ENCODE measurements at regions not wholly inside any gene's neighbourhood (a gene's known extent, or its start where the extent isn't known, plus 50 kb on each side); places are given as distances from the start of the nearest gene placed in this dataset.

GRCh38 chr12:85656561-85656960, 179.6 kb downstream of the RASSF9 start:
- no peak overlapping the region for H3K27ac ChIP-seq
- TF ChIP-seq, protein P1, sequence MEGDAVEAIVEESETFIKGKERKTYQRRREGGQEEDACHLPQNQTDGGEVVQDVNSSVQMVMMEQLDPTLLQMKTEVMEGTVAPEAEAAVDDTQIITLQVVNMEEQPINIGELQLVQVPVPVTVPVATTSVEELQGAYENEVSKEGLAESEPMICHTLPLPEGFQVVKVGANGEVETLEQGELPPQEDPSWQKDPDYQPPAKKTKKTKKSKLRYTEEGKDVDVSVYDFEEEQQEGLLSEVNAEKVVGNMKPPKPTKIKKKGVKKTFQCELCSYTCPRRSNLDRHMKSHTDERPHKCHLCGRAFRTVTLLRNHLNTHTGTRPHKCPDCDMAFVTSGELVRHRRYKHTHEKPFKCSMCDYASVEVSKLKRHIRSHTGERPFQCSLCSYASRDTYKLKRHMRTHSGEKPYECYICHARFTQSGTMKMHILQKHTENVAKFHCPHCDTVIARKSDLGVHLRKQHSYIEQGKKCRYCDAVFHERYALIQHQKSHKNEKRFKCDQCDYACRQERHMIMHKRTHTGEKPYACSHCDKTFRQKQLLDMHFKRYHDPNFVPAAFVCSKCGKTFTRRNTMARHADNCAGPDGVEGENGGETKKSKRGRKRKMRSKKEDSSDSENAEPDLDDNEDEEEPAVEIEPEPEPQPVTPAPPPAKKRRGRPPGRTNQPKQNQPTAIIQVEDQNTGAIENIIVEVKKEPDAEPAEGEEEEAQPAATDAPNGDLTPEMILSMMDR (conservative IDR thresholded peaks at IDR 0.05), result no peak
- no peak for TF ChIP-seq ZFX (IDR thresholded peaks at IDR 0.05)

DNA sequence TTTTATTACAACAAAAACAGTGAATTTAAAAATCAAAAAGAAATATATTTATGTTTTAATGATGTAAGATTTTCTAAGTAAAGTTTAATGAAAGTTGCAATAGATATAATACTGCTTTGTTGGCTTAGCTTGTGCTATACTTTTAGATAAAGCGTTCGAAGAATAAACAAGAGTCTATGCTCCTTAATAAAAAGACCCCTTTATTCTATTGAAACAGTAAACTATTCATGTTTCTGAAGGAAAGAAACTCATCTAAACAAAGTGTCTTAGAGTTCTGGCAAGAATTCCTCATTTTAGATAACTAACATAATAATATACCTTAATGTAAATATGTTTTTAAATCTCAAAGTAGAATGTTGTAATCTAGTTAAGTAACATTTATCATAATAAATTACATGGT, 179.0 kb downstream of the RASSF9 start:
- no peak for TF ChIP-seq ZFX (IDR thresholded peaks at IDR 0.05)
- TF ChIP-seq, protein P1 (conservative IDR thresholded peaks at IDR 0.05), result no peak
- H3K27ac ChIP-seq, result no peak overlapping the region

DNA sequence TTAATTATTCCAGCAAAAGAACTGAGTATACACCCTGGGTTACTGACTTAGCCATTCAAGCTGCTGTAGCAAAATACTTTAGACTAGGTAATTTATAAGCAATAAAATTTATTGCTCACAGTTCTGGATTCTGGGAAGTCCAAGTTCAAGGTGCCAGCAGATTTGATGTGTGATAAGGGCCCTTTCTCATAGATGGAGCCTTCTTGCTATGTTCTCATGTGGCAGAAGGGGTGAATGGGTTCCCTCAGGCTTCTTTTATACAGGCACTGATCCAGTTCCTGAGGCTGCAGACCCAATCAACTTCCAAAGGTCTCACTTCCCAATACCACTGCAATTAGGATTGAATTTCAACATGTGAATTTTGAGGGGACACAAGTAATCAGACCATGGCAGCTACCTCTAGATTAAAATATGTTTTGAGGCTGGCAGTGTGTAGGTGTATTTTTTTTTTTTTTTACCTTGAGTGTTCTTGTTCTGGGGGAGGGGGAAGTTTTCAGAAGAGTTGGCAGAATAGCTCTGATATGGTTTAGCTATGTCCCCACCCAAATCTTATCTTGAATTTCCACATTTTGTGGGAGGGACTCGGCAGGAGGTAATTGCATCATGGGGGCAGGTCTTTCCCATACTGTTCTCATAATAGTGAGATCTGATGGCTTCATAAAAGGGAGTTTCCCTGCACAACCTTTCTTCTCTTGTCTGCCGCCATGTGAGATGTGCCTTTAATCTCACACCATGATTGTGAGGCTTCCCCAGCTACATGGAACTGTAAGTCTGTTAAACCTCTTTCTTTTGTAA, 178.2 kb downstream of the RASSF9 start:
- H3K27ac ChIP-seq, result no peak overlapping the region
- TF ChIP-seq, protein P1 (conservative IDR thresholded peaks at IDR 0.05), result no peak
- no peak for TF ChIP-seq ZFX (IDR thresholded peaks at IDR 0.05)

GRCh38 chr12:85659754-85660530, 176.3 kb downstream of the RASSF9 start:
- no peak for TF ChIP-seq ZFX (IDR thresholded peaks at IDR 0.05)
- H3K27ac ChIP-seq, result no peak overlapping the region

GRCh38 chr12:85661461-85662206, 174.6 kb downstream of the RASSF9 start:
- H3K27ac ChIP-seq, result no peak overlapping the region
- TF ChIP-seq, protein P1 (conservative IDR thresholded peaks at IDR 0.05), result no peak
- TF ChIP-seq ZFX (IDR thresholded peaks at IDR 0.05), result no peak

DNA sequence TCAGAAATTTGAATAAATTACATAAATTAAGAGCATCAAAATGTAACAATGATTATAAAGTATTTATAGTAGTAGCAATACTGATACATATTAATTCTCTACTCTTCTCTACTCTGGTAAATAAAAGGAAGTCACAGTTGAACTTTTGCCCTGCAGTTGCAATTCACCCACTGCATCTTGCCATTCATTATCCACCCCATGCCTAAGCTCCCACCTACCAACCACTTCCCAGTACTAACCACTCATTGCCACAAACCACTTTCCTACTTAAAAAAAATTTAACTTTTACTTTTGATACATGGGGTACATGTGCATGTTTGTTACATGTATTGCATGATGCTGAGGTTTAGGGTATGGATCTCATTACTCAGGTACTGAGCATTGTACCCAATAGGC, 174.0 kb downstream of the RASSF9 start:
- TF ChIP-seq ZFX (IDR thresholded peaks at IDR 0.05), result no peak
- TF ChIP-seq, protein P1 (conservative IDR thresholded peaks at IDR 0.05), result no peak
- no peak overlapping the region for H3K27ac ChIP-seq

GRCh38 chr12:85663631-85664030, 172.6 kb downstream of the RASSF9 start:
- TF ChIP-seq ZFX (IDR thresholded peaks at IDR 0.05), result no peak
- TF ChIP-seq, protein P1 (conservative IDR thresholded peaks at IDR 0.05), result no peak
- no peak overlapping the region for H3K27ac ChIP-seq

Measured in C4-2B (cell line).